HG02588 (cell line): ENCODE measurements at regions not wholly inside any gene's neighbourhood (a gene's known extent, or its start where the extent isn't known, plus 50 kb on each side); places are given as distances from the start of the nearest gene placed in this dataset.
"Not testable (repeated sequence)": the region's sequence is repeated elsewhere in the genome, so short reads cannot be mapped to it uniquely, and the experiment has no call there.

Experiments
- ATAC-seq: cut with Tn5 transposase; IDR thresholded peaks from one replicate; pipeline ENCODE4 v1.9.1; 2021; ENCODE audit warnings: mild to moderate bottlenecking, moderate library complexity; ENCODE audit not compliant: unreplicated experiment

DNA sequence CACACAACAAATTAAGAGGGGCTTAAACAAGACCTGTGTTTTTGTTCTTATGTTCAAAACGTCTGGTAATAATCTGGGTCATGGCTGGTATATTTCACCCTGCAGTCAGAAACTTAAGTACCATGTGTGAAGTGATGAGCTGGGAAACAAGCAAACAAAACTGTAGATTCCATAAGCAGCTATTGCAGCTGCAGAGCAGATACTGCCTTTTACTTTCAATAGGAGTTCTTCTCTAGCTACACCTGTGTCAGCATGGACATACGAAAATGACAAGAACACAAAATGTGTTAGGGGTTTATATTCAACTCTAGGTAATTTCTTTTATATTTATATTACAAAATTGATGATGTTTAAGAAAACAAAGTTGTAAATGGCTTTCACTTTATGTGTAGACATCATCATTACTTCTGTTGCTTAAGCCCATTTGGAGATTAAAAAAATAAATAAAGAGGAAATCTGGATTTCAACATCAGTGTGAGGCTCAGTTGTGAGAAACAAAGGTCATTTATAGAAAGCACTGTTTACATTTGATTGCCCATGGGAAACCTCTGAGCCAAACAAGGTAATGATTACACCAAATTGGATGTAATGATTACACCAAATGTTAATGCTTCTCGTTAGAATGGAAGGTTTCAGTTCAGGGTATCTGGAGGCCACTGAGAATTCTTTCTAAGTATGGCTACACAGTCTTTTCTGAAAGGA is 451.0 kb upstream of the SLC10A2 start:
- peak; percentile 75 for ATAC-seq

DNA sequence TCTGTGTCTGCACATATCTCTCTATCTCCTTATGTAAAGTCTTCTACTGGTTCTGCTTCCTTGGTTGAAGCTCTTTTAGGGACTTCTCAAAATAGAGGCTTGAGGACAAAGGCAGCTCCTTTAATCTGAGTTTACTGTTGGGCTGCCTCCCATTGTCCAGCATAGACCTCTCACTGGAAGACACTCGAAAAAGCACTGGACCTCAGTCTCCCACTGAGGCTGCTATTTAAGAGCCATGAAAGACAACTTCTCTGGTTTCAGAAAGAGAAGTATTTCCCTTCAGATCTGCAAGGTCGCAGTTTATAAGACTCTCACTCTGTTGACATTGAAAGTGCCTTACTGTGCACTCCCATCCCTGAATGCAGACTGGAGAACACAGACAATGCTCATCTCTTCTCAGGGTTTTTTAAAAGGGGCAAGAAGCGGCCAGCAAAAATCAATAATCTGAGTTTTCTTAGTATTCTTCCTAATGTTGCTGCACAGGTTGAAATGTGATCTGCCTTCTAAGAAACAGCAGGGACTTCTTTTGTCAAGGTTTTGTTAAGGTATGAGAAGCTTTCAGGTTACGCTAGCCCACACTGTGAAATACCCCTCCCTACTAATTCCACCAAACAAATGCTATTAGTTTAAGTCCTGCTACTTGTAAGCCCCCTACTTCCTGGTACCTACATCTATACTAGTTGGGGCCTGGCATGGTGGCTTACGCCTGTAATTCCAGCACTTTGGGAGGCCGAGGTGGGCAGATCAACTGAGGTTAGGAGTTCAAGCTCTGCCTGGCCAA is 450.0 kb upstream of the SLC10A2 start:
- ATAC-seq: no peak

DNA sequence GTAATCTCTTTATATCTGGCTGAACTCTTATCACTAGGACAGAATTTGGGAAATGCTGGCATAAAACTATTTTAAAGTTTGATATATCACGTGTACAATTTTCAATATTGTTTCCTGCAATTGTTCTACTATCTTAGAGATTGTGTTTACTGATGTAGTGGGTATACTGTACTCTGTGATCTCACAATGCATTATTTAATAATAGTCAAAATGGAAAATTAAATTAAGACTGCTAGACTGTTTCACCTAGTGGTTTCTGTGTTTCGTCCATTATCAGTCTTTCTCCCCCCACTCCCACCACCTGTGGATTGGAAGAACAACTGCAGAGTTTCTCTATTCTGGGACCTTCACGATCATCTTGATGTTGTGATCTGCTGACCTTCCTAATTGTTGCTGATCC is 449.2 kb upstream of the SLC10A2 start:
- no peak for ATAC-seq

DNA sequence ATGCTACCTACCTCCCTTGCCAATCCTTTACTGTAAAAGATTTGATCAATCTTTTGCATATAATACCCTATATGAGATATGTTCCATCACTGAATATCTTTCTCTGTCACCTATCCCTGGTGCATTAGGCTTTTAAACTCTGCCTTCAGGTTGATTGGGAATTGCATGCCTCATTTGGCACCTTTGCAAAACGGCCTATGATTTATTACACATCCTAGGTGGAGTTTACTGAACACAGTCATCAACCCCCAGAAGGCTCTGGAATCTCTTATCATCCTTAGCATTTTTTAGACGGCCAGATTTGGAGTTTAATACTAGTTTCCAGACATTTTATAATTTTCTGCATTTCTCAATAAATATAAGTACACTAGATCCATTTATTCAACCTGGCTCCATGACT is 448.4 kb upstream of the SLC10A2 start:
- ATAC-seq: no peak

DNA sequence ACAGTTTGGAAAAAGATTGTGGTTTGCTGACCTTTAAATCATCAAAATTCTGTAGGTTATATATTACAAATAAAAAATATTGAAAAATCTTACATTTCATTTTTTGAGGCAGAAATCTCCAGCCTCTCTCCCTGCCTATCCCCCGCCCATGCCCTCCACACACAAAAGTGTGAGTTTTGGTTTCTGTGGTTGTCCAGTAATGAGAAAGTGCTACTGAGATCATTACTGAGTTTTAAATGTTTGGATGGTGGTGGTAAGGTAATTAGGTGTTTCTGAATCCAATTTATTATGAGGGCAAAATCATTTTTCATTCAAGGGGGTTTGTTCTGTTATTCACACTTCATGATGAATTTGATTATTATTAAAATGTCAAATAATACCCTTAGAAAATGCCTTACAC is 448.0 kb upstream of the SLC10A2 start:
- ATAC-seq: no peak

DNA sequence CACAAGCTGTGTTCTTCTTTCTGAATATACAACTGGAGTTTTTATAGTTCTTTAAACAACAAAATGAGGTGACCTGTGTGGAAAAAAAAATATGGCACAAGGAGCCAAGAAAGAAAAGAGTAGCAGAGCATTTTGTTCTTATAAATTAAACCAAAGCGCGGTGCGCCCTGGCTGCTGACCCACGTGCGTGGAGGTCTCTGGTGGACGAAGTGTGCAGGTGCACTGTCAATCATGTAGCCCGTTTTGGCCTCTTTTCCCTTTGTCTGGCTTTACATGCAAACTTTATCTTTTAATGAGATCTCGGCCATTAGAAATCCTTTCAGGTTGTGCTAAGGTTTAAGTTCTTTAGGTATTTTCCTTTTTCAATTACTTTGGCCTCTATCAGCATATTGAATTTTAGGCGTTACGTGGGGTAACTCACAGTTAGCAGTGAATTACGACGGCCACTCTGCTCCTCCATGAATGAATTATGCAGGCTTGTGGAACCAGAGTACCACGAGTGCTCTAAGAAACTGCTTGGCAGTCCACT is 443.9 kb upstream of the SLC10A2 start:
- ATAC-seq: no peak

DNA sequence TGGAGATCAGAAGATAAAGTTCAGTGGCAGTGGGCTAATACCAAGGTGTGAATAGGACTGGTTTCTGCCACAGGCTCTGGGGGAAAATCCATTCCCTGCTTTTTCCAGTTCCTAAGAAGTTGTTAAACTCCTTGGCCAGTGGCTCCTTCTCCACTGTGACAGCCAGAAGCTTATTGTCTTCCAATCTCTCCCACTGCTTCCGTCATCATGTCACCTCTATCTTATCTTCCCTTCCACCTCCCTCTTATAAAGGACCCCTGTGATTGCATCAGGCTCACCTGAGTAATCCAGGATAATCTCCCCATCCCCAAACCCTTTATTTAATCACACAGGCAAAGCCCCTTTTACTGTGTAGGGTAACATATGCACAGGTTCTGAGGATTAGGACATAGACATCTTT is 431.2 kb upstream of the SLC10A2 start:
- ATAC-seq: no peak

DNA sequence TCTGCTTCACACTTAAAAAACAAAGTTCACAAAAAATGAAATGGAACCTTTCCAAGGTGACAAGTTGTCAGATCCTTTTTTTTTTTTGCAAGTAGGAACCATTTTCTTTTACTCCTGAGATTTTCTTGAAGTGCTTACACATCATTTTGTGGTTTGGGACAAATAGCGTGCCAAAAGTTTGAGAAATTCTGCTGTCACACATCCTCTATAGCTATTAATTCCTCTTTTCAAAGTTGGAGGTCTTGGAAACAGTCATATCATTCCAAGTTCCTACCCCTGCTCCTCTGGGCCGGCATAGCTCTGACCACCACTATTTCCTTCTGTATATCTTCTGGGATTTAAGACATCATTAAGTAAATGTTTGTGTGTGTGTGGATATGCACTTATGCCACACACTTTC is 421.6 kb upstream of the SLC10A2 start:
- no peak for ATAC-seq

DNA sequence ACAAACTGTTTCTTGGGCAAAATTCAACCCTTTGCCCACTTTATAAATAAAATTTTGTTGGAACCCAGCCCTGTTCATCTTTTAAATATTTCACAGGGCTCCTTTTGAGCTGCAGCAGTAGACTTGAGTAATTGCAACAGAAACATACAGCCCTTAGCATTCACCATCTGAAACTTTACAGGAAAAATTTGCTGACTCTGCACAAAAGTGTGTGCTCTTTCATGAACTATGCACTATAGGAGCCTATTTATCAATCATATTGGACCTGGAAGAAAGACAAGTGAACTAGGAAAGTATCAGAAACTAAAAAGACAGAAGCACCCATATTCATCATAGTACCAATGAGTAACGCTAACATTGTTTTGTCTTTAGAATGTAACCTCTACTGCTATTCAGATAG is 406.9 kb upstream of the SLC10A2 start:
- no peak for ATAC-seq

DNA sequence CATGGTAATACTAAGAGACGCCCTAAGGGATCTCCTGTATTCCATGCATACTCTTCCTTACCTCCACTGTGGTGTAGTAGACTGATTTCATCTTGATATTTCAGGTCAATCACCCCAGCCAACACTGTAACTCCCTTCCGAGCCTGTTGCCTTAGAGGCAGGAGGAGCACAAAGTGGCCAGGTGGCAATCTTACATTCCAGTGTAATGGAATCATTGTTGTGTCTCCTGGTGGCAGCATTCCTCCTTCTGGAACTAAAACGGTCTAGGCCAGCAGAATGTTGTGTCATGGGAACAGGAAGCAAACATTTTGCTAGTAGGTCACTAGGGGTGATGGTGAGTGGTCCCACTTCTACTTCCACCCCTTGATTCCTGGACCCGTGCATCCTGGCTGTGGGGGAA is 405.7 kb upstream of the SLC10A2 start:
- no peak for ATAC-seq

DNA sequence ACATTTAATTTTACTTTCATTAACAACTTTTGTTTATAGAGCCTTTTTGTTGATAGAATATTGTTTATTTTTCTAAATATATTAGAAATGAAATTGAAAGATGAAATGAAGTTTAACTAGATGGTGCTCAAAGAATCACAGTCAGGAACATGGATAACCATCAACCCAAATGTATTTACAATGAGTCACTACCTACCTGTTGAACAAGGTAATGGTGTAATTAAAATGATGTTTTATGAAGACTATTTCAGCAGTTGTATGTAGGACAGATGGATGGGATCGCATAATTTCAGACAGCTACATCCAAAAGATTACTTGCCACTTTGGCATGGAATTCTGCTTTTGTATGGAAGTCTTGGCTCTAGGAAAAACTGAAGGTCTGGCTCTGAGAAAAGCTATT is 403.6 kb upstream of the SLC10A2 start:
- no peak for ATAC-seq

DNA sequence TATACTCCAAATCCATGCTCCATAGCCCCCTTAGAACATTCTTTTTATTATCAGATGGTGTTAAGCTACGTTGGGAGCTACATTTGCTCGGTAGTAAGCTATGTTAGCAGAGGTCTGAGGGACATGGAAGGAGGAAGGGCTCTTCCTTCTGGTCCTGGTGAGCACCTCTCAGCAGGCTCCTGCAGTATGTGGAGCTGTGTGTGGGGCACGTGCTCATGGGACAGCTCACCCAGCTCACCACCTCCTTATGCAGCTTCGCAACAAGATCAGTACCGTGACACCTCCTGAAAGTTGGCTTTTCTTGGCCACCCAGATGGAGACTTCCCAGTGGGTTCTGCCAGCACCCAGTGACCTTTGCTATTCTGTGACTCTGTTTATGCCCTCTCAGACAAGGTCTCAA is 400.5 kb upstream of the SLC10A2 start:
- no peak for ATAC-seq

DNA sequence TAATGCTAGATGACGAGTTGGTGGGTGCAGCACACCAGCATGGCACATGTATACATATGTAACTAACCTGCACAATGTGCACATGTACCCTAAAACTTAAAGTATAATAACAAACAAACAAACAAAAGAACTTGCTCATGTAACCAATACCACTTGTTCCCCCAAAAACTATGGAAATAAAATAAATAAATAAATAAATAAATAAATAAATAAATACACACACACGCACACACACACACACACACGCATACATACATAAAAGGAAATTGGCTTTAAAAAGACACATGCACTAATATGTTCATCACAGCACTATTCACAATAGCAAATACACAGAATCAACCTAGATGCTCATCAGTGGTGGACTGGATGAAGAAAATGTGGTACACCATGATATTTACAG is 394.0 kb upstream of the SLC10A2 start:
- not testable (repeated sequence) for ATAC-seq

DNA sequence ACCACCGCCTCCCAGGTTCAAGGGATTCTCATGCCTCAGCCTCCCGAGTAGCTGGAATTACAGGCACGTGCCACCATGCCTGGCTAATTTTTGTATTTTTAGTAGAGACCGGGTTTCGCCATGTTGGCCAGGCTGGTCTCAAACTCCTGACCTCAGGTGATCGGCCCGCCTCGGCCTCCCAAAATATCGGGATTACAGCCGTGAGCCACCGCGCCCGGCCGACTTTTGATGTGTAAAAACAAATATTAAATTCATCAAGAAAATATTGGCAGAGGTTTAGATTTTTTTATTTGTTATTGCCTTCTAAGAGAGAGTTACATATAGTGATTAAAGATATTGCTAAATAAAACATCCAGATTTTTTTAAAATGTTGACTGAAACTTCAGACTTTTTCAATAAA is 390.8 kb upstream of the SLC10A2 start:
- not testable (repeated sequence) for ATAC-seq

DNA sequence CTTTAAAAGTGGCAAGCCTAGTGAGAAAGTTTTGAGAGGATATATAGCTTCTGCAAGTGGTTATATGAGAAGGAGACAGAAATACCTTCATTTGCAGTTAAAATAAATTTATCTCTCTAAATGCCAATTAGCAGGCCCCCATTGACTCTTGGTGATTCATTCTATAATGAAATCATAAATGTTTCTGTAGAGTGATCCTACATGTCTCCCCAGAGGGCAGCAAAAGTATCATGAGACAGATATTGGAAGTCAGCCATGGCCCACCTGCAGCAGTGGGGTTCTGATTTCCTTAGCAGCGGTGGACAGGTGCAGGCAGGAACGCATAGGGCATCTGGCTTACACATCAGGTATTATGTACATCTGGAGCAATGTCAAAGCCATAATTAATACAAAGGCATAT is 385.4 kb upstream of the SLC10A2 start:
- ATAC-seq: no peak

DNA sequence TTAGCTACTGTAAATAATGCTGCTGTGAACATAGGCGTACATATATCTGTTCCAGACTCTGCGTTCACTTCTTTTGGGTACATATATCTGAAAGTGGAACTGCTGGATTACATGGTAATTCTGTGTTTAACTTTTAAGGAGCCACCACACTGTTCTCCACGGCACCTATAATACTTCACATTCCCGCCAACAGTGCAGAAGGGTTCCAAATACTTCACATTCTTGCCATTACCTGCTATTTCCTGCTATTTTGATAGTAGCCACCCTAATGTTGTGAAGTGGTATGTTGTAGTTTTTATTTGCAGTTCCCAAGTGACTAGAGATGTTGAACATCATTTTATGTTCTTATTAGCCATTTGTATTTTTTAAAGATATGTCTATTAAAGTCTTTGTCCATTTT is 377.4 kb upstream of the SLC10A2 start:
- ATAC-seq: no peak

DNA sequence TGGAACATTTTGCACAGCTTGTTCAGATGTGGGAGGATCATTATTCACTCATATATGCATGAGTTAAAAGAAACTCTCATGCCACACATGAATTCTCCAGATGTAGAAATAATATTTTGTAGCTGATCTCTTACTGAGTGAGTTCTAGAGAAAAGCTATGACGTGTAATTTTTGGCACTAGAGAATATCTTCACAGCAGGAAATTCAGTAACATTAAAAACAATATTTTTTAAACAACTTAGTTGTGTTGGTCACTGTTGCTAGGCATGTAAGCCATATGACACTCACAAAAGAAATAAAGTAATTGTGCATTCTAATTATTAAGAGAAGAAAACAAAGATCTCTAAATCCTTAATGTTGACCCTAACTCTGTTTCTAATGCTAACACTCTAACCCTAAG is 371.4 kb upstream of the SLC10A2 start:
- ATAC-seq: no peak

DNA sequence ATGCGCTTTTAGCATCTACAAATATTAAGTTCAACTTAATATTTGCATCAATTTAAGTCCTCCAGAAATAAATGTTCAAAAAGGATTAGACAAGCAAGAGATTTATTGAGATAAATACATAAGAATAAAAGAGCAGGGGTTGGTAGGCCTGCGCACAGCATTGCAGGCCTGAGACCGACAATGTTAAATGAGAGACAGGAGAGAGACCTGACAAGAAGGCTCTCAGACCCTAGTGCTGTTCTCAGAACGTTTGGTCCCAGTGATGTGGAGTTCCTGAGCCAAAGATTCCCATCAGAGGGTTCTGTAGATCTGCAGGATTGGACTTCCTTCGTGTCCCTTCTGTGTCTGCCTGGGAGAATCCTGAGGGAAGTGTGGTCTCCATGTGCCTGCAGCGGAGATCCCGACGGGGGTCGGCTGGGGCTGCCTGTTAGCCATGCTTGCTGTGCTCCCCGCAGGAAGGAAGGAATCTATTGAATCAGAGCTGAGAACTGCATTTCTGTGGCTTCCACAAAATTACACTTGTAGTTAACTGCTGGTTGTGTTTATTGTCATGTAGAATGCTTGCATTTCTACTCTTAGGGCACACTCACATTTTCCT is 369.9 kb upstream of the SLC10A2 start:
- ATAC-seq: no peak

DNA sequence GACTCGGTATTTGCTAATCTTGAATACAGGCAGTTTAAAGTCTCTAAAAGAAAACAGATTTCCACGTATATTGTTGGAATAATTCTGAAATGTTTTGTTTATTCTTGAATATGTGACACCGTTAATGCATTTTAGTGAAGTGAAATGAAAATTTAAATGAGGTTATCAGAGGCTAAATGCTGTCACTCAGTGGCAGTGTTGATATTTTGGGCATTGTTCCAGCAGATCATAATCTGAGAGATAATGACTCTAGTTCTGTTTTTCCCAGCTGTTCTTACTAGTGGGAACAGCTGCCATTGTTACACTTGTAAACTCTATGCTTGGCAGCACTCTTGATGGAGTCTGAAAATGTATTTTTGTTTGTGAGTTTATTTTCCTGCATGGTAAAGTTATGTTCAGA is 365.6 kb upstream of the SLC10A2 start:
- no peak for ATAC-seq

DNA sequence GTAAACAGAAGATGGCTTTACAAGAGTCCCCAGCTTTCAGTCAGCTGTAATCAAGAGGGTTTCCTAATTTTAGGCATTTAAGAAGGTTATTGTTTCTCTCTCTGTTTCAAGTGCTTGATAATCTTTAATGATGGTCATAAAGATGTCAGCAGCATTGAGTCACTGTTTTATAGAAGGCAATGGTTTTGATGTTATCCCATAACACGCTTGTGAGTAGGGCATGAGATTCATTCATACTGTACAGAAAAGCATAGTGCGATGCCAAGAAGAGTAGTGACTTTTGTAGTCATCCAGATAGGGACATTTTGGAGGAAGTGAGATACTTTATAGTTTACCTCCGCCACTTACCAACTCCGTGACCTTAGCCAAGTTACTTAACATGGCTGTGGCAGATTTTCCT is 364.2 kb upstream of the SLC10A2 start:
- ATAC-seq: no peak

DNA sequence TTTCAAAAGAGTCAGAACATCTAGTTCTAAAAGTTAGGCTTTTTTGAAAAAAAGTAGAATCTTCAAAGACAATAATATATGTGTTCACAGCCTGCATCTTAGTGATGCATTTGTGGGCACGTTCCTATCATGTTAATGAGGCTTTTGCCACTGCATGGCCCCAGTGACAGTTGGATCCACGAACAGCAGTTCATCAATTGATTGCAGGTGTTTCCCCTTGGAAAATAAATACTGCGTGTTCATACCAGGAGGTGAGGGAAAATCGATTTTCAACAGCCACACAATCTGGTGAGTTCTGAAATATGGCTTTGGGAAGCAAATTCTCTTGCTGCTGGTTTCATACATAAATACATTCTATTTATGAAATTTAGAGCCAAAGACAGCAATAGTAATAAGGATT is 343.8 kb upstream of the SLC10A2 start:
- no peak for ATAC-seq

DNA sequence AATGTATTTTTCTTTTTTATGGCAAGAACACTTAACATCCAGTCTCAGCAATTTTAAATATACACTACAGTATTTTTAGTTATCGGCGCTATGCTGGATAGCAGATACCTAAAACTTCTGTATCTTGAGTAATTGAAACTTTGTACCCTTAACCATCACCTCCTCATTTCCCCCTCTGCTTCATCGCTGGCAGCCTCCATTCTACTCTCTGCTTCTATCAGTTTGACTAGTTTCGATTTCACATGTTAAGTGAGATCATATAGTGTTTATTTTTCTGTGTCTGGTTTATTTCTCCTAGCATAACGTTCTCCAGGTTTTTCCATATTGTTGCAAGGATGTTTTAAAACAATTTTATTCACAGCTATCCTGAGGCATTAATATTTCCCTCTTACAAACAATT is 340.8 kb upstream of the SLC10A2 start:
- ATAC-seq: no peak
